IMR-90 (cell line): ENCODE measurements at regions not wholly inside any gene's neighbourhood (a gene's known extent, or its start where the extent isn't known, plus 50 kb on each side); places are given as distances from the start of the nearest gene placed in this dataset.

Experiments used
- ATAC-seq: fragments of 200-7000 bp; cut with Tn5 transposase; 2 replicates; pipeline ENCODE4 v1.9.1; 2020; ENCODE audit warnings: low read depth, mild to moderate bottlenecking, moderate library complexity
- BruUV-seq: library from RNA; stranded (reverse); fragments of 400-500 nt; replicated peaks from 2 replicates; lab custom pipeline; 2021; lab: Mats Ljungman, UMichigan
- CTCF ChIA-PET: fragments of 300-600 bp; formaldehyde crosslinking; extraction: SDS; loops from one replicate; lab custom pipeline; 2021; ENCODE audit warnings: antibody characterized with exemption; lab: Yijun Ruan, JAX
- POLR2A ChIA-PET: fragments of 300-600 bp; sonication (Branson Sonifier 250); formaldehyde crosslinking; loops from one replicate; lab custom pipeline; 2022; ENCODE audit warnings: antibody characterized with exemption; ENCODE audit not compliant: unreplicated experiment; lab: Charles Lee
- DNase-seq: peaks from one replicate; pipeline ENCODE4 v3.0.0; 2013
- H2AFZ ChIP-seq: replicated peaks from 2 replicates; pipeline ENCODE3; 2013; ENCODE audit warnings: low read length, mild to moderate bottlenecking; ENCODE audit not compliant: poor library complexity
- H2AK5ac ChIP-seq: 2 replicates; pipeline ENCODE4 v1.6.1; 2013; ENCODE audit warnings: low read depth, low read length, inconsistent platforms
- H2AK9ac ChIP-seq: replicated peaks from 2 replicates; pipeline ENCODE3; 2013; ENCODE audit warnings: mild to moderate bottlenecking, low read depth, low read length, moderate library complexity; ENCODE audit not compliant: poor library complexity
- H2BK120ac ChIP-seq: 2 replicates; pipeline ENCODE4 v1.6.1; 2013; ENCODE audit warnings: low read depth, low read length, inconsistent platforms
- H2BK15ac ChIP-seq: 3 replicates; pipeline ENCODE4 v1.6.1; 2013; ENCODE audit warnings: low read depth, low read length, inconsistent platforms
- H2BK20ac ChIP-seq: 2 replicates; pipeline ENCODE4 v1.6.1; 2013; ENCODE audit warnings: low read depth, mild to moderate bottlenecking, inconsistent platforms, low read length, moderate library complexity
- H2BK5ac ChIP-seq: 2 replicates; pipeline ENCODE4 v1.6.1; 2013; ENCODE audit warnings: mild to moderate bottlenecking, low read depth, low read length, inconsistent platforms; ENCODE audit not compliant: poor library complexity, severe bottlenecking
- H3K14ac ChIP-seq: replicated peaks from 2 replicates; pipeline ENCODE4 v1.6.1; 2013; ENCODE audit warnings: low read depth, low read length, inconsistent platforms
- H3K18ac ChIP-seq: 2 replicates; pipeline ENCODE4 v1.6.1; 2013; ENCODE audit warnings: low read depth, low read length, control low read depth
- H3K23ac ChIP-seq: 2 replicates; pipeline ENCODE4 v1.6.1; 2013; ENCODE audit warnings: low read depth, low read length, inconsistent platforms
- H3K27ac ChIP-seq: 2 replicates; pipeline ENCODE4 v1.5.1; 2013; ENCODE audit warnings: mild to moderate bottlenecking, control low read depth, low read length; ENCODE audit not compliant: insufficient read depth
- H3K27me3 ChIP-seq: 2 replicates; pipeline ENCODE4 v1.6.1; 2013; ENCODE audit warnings: low read length; ENCODE audit not compliant: control insufficient read depth, insufficient read depth
- H3K36me3 ChIP-seq: 2 replicates; pipeline ENCODE4 v1.6.1; 2013; ENCODE audit warnings: low read length, mixed read lengths; ENCODE audit not compliant: control insufficient read depth, insufficient read depth
- H3K4ac ChIP-seq: 2 replicates; pipeline ENCODE4 v1.6.1; 2013; ENCODE audit warnings: low read depth, low read length, inconsistent platforms
- H3K4me1 ChIP-seq: 2 replicates; pipeline ENCODE4 v1.6.1; 2013; ENCODE audit warnings: low read length, mixed read lengths; ENCODE audit not compliant: control insufficient read depth, insufficient read depth
- H3K4me2 ChIP-seq: 2 replicates; pipeline ENCODE4 v1.6.1; 2013; ENCODE audit warnings: low read depth, mild to moderate bottlenecking, control low read depth, low read length, moderate library complexity
- H3K4me3 ChIP-seq: 2 replicates; pipeline ENCODE4 v1.5.1; 2013; ENCODE audit warnings: low read depth, mild to moderate bottlenecking, control low read depth, low read length, moderate library complexity; ENCODE audit not compliant: insufficient read depth
- H3K56ac ChIP-seq: 2 replicates; pipeline ENCODE4 v1.6.1; 2013; ENCODE audit warnings: low read length, inconsistent platforms; ENCODE audit not compliant: insufficient read depth; ENCODE audit errors: extremely low read depth
- H3K79me1 ChIP-seq, 2 experiments: 2 replicates each; pipeline ENCODE4 v1.6.1; 2013; ENCODE audit warnings: low read length in 2 of 2, inconsistent platforms in 1 of 2, low read depth in 1 of 2
- H3K9ac ChIP-seq: 2 replicates; pipeline ENCODE4 v1.6.1; 2013; ENCODE audit warnings: low read depth, low read length, control low read depth
- H3K9me1 ChIP-seq: 2 replicates; pipeline ENCODE4 v1.6.1; 2013; ENCODE audit warnings: low read length, inconsistent platforms; ENCODE audit not compliant: insufficient read depth
- H3K9me3 ChIP-seq: 2 replicates; pipeline ENCODE4 v1.6.1; 2013; ENCODE audit warnings: low read length; ENCODE audit not compliant: control insufficient read depth, insufficient read depth
- H4K20me1 ChIP-seq: 2 replicates; pipeline ENCODE4 v1.6.1; 2013; ENCODE audit warnings: low read length, inconsistent platforms; ENCODE audit not compliant: insufficient read depth
- H4K5ac ChIP-seq: 2 replicates; pipeline ENCODE4 v1.6.1; 2013; ENCODE audit warnings: mild to moderate bottlenecking, low read depth, low read length, control low read depth
- H4K8ac ChIP-seq, 2 experiments: 2 replicates each; pipeline ENCODE4 v1.6.1; 2013; ENCODE audit warnings: low read depth in 2 of 2, low read length in 2 of 2, control low read depth in 1 of 2, inconsistent platforms in 1 of 2
- H4K91ac ChIP-seq: 2 replicates; pipeline ENCODE4 v1.6.1; 2013; ENCODE audit warnings: low read depth, low read length, inconsistent platforms; ENCODE audit not compliant: insufficient read depth
- BHLHE40 ChIP-seq: fragments of 150-350 bp; IDR thresholded peaks from 2 replicates; pipeline ENCODE4 v1.6.1; 2016; ENCODE audit warnings: mild to moderate bottlenecking, low read depth, low read length
- CEBPB ChIP-seq: IDR thresholded peaks from 2 replicates; pipeline ENCODE4 v1.6.1; 2012; ENCODE audit warnings: low read depth, low read length, improper control_type of control experiment
- CHD1 ChIP-seq: IDR thresholded peaks from 2 replicates; pipeline ENCODE4 v1.6.1; 2012; ENCODE audit warnings: low read depth, low read length, improper control_type of control experiment
- MAFK ChIP-seq: IDR thresholded peaks from 2 replicates; pipeline ENCODE4 v1.6.1; 2012; ENCODE audit warnings: low read depth, low read length, improper control_type of control experiment
- MAZ ChIP-seq: IDR thresholded peaks from 2 replicates; pipeline ENCODE4 v1.6.1; 2012; ENCODE audit warnings: low read depth, mild to moderate bottlenecking, low read length, improper control_type of control experiment, moderate library complexity, borderline replicate concordance
- NFE2L2 ChIP-seq: fragments of 150-350 bp; IDR thresholded peaks from 2 replicates; pipeline ENCODE4 v1.6.1; 2016; ENCODE audit warnings: low read depth, mild to moderate bottlenecking, low read length
- POLR2A ChIP-seq: IDR thresholded peaks from 2 replicates; pipeline ENCODE4 v1.6.1; 2012; ENCODE audit warnings: mild to moderate bottlenecking, low read depth, low read length
- RAD21 ChIP-seq: IDR thresholded peaks from 2 replicates; pipeline ENCODE4 v1.6.1; 2012; ENCODE audit warnings: low read length, improper control_type of control experiment
- RCOR1 ChIP-seq: IDR thresholded peaks from 2 replicates; pipeline ENCODE4 v1.6.1; 2012; ENCODE audit warnings: mild to moderate bottlenecking, low read length, improper control_type of control experiment; ENCODE audit not compliant: insufficient replicate concordance
- RFX5 ChIP-seq: IDR thresholded peaks from 2 replicates; pipeline ENCODE4 v1.8.0; 2012; ENCODE audit warnings: low read depth, mild to moderate bottlenecking, low read length, moderate library complexity
- USF2 ChIP-seq: fragments of 150-350 bp; IDR thresholded peaks from 2 replicates; pipeline ENCODE4 v1.6.1; 2017; ENCODE audit warnings: mild to moderate bottlenecking, antibody characterized with exemption, low read length, low read depth
- WGBS, 2 experiments: methylation state at CpG; one replicate each; pipeline versions ENCODE4 v1.1.5 to v1.1.7; 2013; ENCODE audit warnings: missing lambda C conversion rate in 2 of 2; ENCODE audit not compliant: insufficient read length in 1 of 2; ENCODE audit errors: extremely low coverage in 2 of 2; 5-methylcytosine and 5-hydroxymethylcytosine counted together
- dilution Hi-C: fragments of 300-500 bp; cut with HindIII; formaldehyde crosslinking; loops from one replicate; pipeline ENCODE4 v1.14.3; 2018; ENCODE audit warnings: low sequenced_read_pairs; ENCODE audit not compliant: unreplicated experiment
- in situ Hi-C: fragments of 300-500 bp; cut with MboI; formaldehyde crosslinking; loops from 3 replicates; pipeline ENCODE4 v1.14.3; 2019; ENCODE audit warnings: low sequenced_read_pairs, inconsistent platforms, mixed read lengths
- intact Hi-C: fragments of 100-400 bp; cut with micrococcal nuclease; formaldehyde crosslinking; loops from 2 replicates; pipeline ENCODE4 v1.10.0; 2022

GRCh38 chr13:42401376-42401775 lies 129.4 kb downstream of the AKAP11 start:
- Histone ChIP-seq H3K9me1 (no peaks in the 10 kb centered on the region), H2AK9ac (no peak overlapping the region), H3K23ac (no peak overlapping the region), H2AK5ac (no peak overlapping the region), H4K91ac (no peak overlapping the region), H3K18ac (no peak overlapping the region), H2BK15ac (no peak overlapping the region), H3K27me3 (peaks cover 8% of the 10 kb centered on the region), H3K56ac (no peak overlapping the region), H4K5ac (no peak overlapping the region), H3K36me3 (no peaks in the 10 kb centered on the region), H4K8ac (no peak overlapping the region), H3K4me3 (no peak overlapping the region), H3K79me1 (no peaks in the 10 kb centered on the region), H2BK120ac (no peak overlapping the region), H3K4ac (no peak overlapping the region), H2AFZ (no peak overlapping the region), H3K4me2 (no peak overlapping the region), H2BK5ac (no peak overlapping the region), H3K9me3 (no peaks in the 10 kb centered on the region), H3K27ac (no peak overlapping the region), H4K20me1 (no peaks in the 10 kb centered on the region), H2BK20ac (no peak overlapping the region), H3K4me1 (no peaks in the 10 kb centered on the region), H3K9ac (no peak overlapping the region), H3K14ac (no peak overlapping the region)
- ChIA-PET CTCF (no interaction called here), POLR2A (no interaction called here)
- dilution Hi-C loops, result no loop called here
- TF ChIP-seq MAZ (no peak), MAFK (no peak), RFX5 (no peak), CHD1 (no peak), USF2 (no peak), POLR2A (no peak), RAD21 (no peak), RCOR1 (no peak), BHLHE40 (no peak), NFE2L2 (no peak), CEBPB (no peak)
- no TSS peak for BruUV-seq
- no peak for DNase-seq
- in situ Hi-C loops, result no loop called here
- ATAC-seq, result no peak
- intact Hi-C loops, result no loop called here
- no CpG with 5 or more reads among the region's 3 CpGs for WGBS, 2 experiments
